ENCODE measurements at regions not wholly inside any gene's neighbourhood (a gene's known extent, or its start where the extent isn't known, plus 50 kb on each side); places are given as distances from the start of the nearest gene placed in this dataset.

DNA sequence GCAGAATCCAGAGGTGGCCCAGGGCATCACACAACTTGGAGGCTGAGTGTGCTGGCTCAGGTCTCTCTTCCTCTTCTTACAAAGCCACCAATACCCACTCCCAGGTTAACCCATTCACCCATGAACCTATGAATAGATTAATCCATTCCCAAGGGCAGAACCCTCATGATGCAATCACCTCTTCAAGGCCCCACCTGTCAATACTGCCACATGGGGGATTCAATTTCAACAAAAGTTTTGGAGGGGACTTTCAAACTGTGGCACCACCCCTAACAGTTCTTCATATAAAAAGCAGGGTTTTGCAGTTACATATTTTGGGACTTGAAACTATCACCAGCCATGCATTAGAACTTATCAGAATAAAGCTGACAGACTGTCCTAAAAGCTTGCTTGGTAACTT lies 193.6 kb upstream of the RNF32 start:
- TF ChIP-seq, protein P1, sequence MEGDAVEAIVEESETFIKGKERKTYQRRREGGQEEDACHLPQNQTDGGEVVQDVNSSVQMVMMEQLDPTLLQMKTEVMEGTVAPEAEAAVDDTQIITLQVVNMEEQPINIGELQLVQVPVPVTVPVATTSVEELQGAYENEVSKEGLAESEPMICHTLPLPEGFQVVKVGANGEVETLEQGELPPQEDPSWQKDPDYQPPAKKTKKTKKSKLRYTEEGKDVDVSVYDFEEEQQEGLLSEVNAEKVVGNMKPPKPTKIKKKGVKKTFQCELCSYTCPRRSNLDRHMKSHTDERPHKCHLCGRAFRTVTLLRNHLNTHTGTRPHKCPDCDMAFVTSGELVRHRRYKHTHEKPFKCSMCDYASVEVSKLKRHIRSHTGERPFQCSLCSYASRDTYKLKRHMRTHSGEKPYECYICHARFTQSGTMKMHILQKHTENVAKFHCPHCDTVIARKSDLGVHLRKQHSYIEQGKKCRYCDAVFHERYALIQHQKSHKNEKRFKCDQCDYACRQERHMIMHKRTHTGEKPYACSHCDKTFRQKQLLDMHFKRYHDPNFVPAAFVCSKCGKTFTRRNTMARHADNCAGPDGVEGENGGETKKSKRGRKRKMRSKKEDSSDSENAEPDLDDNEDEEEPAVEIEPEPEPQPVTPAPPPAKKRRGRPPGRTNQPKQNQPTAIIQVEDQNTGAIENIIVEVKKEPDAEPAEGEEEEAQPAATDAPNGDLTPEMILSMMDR (conservative IDR thresholded peaks at IDR 0.05 in 1 of 2, IDR thresholded peaks at IDR 0.05 in 1 of 2; ENCODE audit: low read depth in 1 of 2, low read length in 2 of 2), result no peak
- TF ChIP-seq EZH2 (IDR thresholded peaks at IDR 0.05; ENCODE audit: low read length, missing control alignments), result no peak
